Activated T-cell treated with anti-CD3 and anti-CD28 coated beads, Interleukin-2, amount 50 U/mL, for 4 hours (primary cell): ENCODE measurements at regions not wholly inside any gene's neighbourhood (a gene's known extent, or its start where the extent isn't known, plus 50 kb on each side); places are given as distances from the start of the nearest gene placed in this dataset.
"Not testable (repeated sequence)": the region's sequence is repeated elsewhere in the genome, so short reads cannot be mapped to it uniquely, and the experiment has no call there.

Source experiments
- ATAC-seq, 2 donors: fragments of 200-7000 bp; cut with Tn5 transposase; one replicate each; pipeline ENCODE4 v1.10.0; 2021
- DNase-seq: peaks from one replicate; pipeline ENCODE4 v3.0.0-alpha.2; 2020
- H3K27me3 Mint-ChIP-seq: one replicate; pipeline ENCODE4 v1.8.0; 2021; ENCODE audit warnings: low read depth, mixed read lengths
- H3K36me3 Mint-ChIP-seq: one replicate; pipeline ENCODE4 v1.8.0; 2022; ENCODE audit warnings: mixed read lengths; ENCODE audit not compliant: insufficient read depth
- H3K4me1 Mint-ChIP-seq: one replicate; pipeline ENCODE4 v1.8.0; 2021; ENCODE audit warnings: low read depth, mixed read lengths
- H3K4me3 Mint-ChIP-seq: one replicate; pipeline ENCODE4 v1.8.0; 2021; ENCODE audit warnings: mild to moderate bottlenecking, moderate library complexity, mixed read lengths
- H3K9me3 Mint-ChIP-seq: one replicate; pipeline ENCODE4 v1.8.0; 2021; ENCODE audit warnings: mixed read lengths

- not testable (repeated sequence) for H3K36me3 Mint-ChIP-seq, H3K4me3 Mint-ChIP-seq, ATAC-seq
Observed at GRCh38 chrX:63160340-63160739, 190.8 kb downstream of the SPIN4 start.

DNA sequence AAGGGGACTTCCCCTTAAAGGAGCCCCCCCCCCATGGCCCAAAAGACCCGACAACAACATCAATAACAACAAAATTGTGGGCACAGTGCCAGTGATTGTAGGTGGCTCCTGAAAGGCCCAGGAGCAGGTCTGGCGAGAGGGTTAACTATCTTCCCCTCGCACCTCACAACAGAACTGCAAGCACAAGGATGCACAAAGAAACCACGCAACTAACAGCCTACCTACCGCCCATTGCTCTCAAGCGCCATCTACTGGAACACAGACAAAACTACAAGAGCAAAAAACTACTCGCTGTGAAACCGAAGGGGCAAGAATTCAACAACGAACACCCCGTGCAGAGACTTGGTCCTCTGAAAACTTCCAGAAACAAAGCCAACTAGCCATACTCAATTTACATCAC is 205.6 kb downstream of the SPIN4 start:
- H3K9me3 Mint-ChIP-seq, DNase-seq, H3K36me3 Mint-ChIP-seq, H3K27me3 Mint-ChIP-seq, H3K4me1 Mint-ChIP-seq, H3K4me3 Mint-ChIP-seq, ATAC-seq: not testable (repeated sequence)

More at GRCh38 chrX:63160340-63160739, 190.8 kb downstream of the SPIN4 start:
- not testable (repeated sequence) for H3K4me1 Mint-ChIP-seq, H3K27me3 Mint-ChIP-seq, DNase-seq, H3K9me3 Mint-ChIP-seq

- ATAC-seq, H3K4me1 Mint-ChIP-seq, DNase-seq, H3K36me3 Mint-ChIP-seq, H3K4me3 Mint-ChIP-seq, H3K27me3 Mint-ChIP-seq, H3K9me3 Mint-ChIP-seq: not testable (repeated sequence)
Observed at GRCh38 chrX:63142588-63142987, 208.5 kb downstream of the SPIN4 start.

DNA sequence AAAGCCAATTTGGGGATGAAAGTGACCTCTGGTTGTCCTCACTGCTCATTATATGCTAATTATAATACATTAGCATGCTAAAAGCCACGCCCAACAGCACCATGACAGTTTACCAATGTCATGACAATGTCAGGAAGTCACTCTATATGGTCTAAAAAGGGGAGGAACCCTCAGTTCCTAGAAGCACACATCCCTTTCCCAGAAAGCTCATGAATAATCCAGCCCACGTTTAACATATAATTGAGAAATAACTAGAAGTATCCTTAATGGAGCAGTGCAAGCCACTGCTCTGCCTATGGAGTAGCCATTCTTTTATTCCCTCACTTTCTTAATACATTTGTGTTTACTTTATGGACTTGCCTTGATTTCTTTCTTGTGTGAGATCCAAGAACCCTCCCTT is 215.3 kb downstream of the SPIN4 start:
- ATAC-seq, H3K27me3 Mint-ChIP-seq, H3K9me3 Mint-ChIP-seq, H3K4me1 Mint-ChIP-seq, H3K4me3 Mint-ChIP-seq, H3K36me3 Mint-ChIP-seq, DNase-seq: not testable (repeated sequence)

DNA sequence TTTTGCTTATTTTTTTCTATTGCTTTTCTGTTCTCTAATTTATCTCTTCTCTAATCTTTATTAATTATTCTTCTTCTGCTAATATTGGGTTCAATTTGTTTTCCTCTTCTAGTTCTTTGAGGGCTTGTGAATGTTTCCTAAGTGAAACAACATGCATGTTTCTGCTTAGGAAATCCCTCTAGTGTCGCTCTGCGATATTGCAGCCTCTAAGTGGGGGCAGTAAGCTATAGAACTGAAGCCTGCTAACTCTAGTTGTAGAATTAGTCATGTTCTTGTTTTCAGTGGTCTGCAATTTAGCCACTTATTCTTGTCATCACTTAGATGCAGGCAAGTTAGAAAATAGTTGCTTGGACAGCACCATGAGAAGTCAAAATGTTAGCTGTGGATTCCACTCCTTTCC is 222.6 kb downstream of the SPIN4 start:
- no peaks in the 10 kb centered on the region for H3K9me3 Mint-ChIP-seq
- H3K27me3 Mint-ChIP-seq = no peaks in the 10 kb centered on the region
- no peak for DNase-seq
- no peak overlapping the region for H3K4me3 Mint-ChIP-seq
- no peak for ATAC-seq
- no peaks in the 10 kb centered on the region for H3K36me3 Mint-ChIP-seq
- peaks cover 2% of the 10 kb centered on the region for H3K4me1 Mint-ChIP-seq

DNA sequence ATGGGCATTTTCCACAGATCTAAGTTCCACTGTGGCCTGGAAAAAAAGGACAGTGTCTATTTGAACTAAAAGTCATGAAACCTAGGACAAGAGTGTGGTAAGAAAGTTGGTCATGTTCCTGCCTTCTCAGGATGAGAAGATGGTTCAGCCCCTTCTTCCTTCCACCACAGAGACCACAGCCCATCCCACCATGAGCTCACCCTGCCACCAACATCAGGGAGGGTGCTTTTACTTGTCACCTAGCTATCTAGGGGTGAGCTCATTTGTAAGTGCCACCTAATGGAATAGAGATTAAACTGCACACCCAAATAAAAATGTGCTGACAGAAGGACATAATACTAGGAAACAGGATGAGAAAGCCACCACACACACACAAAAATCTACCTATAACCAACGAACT is 235.9 kb downstream of the SPIN4 start:
- no peaks in the 10 kb centered on the region for H3K4me1 Mint-ChIP-seq
- no peaks in the 10 kb centered on the region for H3K36me3 Mint-ChIP-seq
- ATAC-seq (no peak), DNase-seq (no peak)
- no peaks in the 10 kb centered on the region for H3K9me3 Mint-ChIP-seq
- H3K27me3 Mint-ChIP-seq = no peaks in the 10 kb centered on the region
- no peak overlapping the region for H3K4me3 Mint-ChIP-seq

- H3K9me3 Mint-ChIP-seq = no peaks in the 10 kb centered on the region
- no peaks in the 10 kb centered on the region for H3K4me1 Mint-ChIP-seq
- DNase-seq (no peak), ATAC-seq (no peak)
- H3K4me3 Mint-ChIP-seq = no peak overlapping the region
- H3K36me3 Mint-ChIP-seq = no peaks in the 10 kb centered on the region
- no peaks in the 10 kb centered on the region for H3K27me3 Mint-ChIP-seq
Observed at GRCh38 chrX:63101879-63102620, 249.1 kb downstream of the SPIN4 start.

- no peaks in the 10 kb centered on the region for H3K4me1 Mint-ChIP-seq
- ATAC-seq (no peak), DNase-seq (no peak)
- no peaks in the 10 kb centered on the region for H3K9me3 Mint-ChIP-seq
- no peaks in the 10 kb centered on the region for H3K36me3 Mint-ChIP-seq
- no peak overlapping the region for H3K4me3 Mint-ChIP-seq
- H3K27me3 Mint-ChIP-seq = no peaks in the 10 kb centered on the region
Observed at GRCh38 chrX:63058204-63058603, 292.9 kb downstream of the SPIN4 start.

DNA sequence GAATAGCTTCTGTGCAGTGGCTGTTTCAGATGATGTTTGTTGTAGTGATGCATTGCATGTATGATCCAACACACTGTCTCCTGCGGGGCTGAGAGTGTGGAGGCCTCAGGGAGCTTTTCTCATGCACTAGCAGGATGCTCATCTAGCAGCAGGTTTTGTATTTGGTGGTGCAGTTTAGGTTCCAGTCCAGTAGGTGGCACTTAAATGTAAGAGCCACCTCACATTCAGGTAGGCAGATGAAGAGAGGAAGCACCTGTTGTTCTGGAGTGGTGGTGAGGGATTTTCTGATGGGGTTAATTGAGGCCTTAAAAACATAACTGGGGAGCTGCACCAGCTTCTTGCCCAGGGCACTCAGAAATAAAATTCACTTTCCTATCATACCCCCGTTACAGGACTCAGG is 300.9 kb downstream of the SPIN4 start:
- Mint-ChIP-seq H3K4me1 (no peaks in the 10 kb centered on the region), H3K4me3 (no peak overlapping the region), H3K9me3 (no peaks in the 10 kb centered on the region), H3K27me3 (no peaks in the 10 kb centered on the region), H3K36me3 (no peaks in the 10 kb centered on the region)
- ATAC-seq (no peak), DNase-seq (no peak)

DNA sequence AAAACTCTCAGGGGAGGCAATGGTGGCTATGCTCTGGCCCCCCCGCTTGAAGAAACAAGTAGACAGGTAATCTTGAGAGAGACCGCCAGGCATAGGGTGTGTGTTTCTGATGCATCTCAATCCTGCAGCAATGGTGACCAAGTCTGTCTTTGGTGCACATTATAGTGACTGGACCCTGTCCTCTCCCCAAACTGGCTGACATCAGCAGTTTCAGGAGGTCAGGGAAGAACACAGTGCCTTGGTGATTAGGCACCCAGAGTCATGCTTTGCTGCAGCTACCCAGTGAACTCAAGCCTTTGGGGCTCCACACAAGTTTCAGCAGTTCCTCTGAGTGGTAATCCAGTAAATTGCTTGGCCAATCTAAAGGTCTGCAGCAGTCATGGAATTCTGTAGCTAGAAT is 318.3 kb downstream of the SPIN4 start:
- DNase-seq = no peak
- Mint-ChIP-seq H3K36me3 (no peaks in the 10 kb centered on the region), H3K27me3 (no peaks in the 10 kb centered on the region), H3K4me3 (no peak overlapping the region), H3K9me3 (peaks cover under 1% of the 10 kb centered on the region), H3K4me1 (no peaks in the 10 kb centered on the region)
- no peak for ATAC-seq

DNA sequence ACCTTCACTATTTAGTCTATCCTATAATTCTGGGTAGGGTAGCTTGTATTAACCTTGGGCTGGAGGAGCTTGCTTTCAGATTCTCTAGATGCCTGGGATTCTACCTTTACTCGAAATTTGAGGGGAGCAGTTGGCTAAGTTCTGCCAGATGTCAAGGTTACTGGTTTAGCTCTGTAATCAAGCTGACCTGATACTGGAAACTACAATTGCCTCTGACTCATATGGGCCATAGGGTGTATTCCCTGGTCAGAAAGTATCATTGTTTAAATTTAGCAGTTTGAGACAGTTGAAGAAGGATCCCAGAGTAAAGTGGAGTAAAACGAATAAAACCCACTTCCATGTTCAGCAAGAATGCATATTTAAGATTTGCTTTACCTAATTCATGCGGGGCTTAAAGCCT is 337.6 kb downstream of the SPIN4 start:
- Mint-ChIP-seq H3K9me3 (peaks cover 3% of the 10 kb centered on the region), H3K27me3 (no peaks in the 10 kb centered on the region), H3K4me3 (no peak overlapping the region), H3K36me3 (no peaks in the 10 kb centered on the region), H3K4me1 (no peaks in the 10 kb centered on the region)
- no peak for DNase-seq
- no peak for ATAC-seq

GRCh38 chrX:63012574-63012973 is 338.6 kb downstream of the SPIN4 start:
- H3K4me3 Mint-ChIP-seq = no peak overlapping the region
- DNase-seq = no peak
- H3K27me3 Mint-ChIP-seq = no peaks in the 10 kb centered on the region
- ATAC-seq = no peak
- no peaks in the 10 kb centered on the region for H3K36me3 Mint-ChIP-seq
- peaks cover 3% of the 10 kb centered on the region for H3K9me3 Mint-ChIP-seq
- no peaks in the 10 kb centered on the region for H3K4me1 Mint-ChIP-seq

- H3K4me3 Mint-ChIP-seq, H3K4me1 Mint-ChIP-seq, H3K27me3 Mint-ChIP-seq, ATAC-seq, DNase-seq, H3K9me3 Mint-ChIP-seq, H3K36me3 Mint-ChIP-seq: not testable (repeated sequence)
Observed at GRCh38 chrX:63000196-63000595, 350.9 kb downstream of the SPIN4 start.
